ENCODE measurements at regions not wholly inside any gene's neighbourhood (a gene's known extent, or its start where the extent isn't known, plus 50 kb on each side); places are given as distances from the start of the nearest gene placed in this dataset.
A peak's percentile ranks its signal among the peaks of the same experiment; 100 is the strongest.

DNA sequence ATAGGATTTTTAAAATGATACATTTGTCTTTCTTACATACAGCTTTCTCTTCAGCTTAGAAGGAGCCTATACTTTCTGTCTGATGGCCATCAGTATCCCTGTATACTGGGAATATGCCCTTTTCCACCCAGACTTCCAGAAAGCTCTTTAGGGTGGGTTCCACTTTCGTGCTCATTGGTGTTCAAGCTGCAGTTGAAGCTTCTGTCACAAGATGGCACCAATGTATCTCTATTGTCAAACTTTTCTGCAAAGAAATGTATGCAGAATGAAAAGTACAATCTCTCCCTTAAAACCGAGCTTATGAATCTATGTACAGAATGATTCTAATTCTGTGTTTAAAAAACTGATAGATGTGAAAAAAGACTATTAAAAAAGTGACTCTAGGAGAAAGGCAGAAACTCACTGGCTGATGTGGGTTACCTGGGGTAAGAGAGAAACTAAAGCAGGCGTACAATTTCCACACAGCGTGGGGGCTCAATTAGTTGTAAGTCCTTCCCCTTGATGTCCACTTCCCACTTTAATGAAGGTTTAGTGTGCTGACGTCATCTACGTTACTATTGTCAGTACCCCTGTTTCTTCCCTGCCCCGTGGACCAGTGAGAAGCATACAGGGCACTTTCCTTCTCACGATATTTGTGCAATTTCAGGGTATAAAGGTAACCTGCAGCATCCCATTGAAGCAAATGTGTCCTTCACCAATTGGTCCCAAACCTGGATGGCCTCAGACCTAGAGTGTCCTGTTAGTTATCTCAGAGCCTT lies 57.3 kb upstream of the TCEAL2 start:
- no peaks in the 10 kb centered on the region for H3K27me3 ChIP-seq
- H3K4me3 ChIP-seq: no peak overlapping the region
- DNase-seq: no peak
- no peaks in the 10 kb centered on the region for H3K36me3 ChIP-seq
- no peaks in the 10 kb centered on the region for H3K9me3 ChIP-seq

DNA sequence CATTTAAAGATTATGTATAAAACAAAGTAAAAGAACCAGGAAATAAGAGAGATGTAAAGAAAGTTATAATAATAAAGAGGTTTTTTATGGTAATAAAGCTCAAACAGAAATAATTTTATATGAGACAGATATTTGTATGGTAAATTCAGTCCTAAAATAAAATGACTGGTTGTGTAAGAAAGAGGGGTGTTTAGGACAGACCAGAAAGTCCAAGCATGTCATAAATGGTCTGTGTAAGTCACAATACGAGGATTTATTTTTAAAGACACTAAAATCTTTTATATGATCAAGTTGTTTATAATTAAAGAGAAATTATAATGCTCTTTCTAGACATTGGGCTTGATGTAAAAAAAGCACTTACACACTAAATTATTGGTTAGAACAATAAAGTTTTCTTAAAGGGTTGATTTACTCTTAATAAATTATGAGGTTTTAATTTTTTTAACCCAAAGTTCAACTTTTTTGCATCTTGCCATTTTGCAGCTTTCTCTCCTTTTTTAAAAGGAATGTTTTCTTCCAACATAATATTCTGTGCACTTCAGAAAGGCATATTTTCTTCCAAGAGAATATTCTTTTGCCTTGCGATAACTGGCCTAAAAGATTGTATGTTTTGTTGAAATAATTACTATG lies 61.9 kb upstream of the TCEAL2 start:
- H3K36me3 ChIP-seq: no peaks in the 10 kb centered on the region
- DNase-seq: no peak
- H3K4me3 ChIP-seq: no peak overlapping the region
- no peaks in the 10 kb centered on the region for H3K9me3 ChIP-seq
- H3K27me3 ChIP-seq: no peaks in the 10 kb centered on the region

DNA sequence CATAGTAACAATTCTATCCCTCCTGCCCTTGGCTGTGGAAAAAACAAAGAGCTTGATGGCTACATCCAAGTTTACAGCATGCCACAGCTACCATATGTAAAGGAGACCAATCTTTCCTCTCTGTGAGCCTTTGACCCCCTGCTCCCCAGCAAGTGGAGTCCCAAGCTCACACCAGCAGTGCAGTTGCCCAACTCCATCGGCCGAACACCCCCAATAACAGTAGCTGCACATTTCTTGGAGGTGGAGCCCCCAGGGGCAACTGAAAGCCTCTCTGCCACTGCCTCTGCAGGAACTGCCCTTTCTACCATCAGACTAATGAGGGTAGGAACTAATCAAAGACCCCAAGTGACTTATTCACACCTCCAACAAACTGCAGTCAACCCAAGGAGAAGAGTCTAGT lies 81.0 kb upstream of the TCEAL2 start:
- Histone ChIP-seq H3K4me3 (no peak overlapping the region), H3K27me3 (no peaks in the 10 kb centered on the region), H3K36me3 (no peaks in the 10 kb centered on the region), H3K9me3 (no peaks in the 10 kb centered on the region)
- DNase-seq: no peak

DNA sequence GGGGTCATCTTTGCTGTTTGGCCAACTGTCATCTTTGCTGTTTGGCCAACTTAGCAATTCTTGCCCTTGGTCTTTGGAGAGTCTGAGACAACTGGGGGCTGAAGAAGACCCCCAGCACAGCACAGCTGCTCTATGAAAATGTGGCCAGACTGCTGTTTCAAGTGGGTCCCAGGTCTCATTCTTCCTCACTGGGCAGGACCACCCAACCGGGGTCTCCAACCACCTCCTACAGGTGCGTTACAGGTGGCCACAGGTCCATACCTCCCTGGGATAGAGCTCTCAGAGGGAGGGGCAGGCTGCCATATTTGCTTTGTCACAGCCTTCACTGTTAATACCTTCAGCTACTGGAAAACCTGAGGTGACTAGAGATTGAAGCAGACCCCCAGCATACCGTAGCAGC lies 82.1 kb upstream of the TCEAL2 start:
- no peak for DNase-seq
- Histone ChIP-seq H3K4me3 (no peak overlapping the region), H3K36me3 (no peaks in the 10 kb centered on the region), H3K27me3 (no peaks in the 10 kb centered on the region), H3K9me3 (no peaks in the 10 kb centered on the region)

DNA sequence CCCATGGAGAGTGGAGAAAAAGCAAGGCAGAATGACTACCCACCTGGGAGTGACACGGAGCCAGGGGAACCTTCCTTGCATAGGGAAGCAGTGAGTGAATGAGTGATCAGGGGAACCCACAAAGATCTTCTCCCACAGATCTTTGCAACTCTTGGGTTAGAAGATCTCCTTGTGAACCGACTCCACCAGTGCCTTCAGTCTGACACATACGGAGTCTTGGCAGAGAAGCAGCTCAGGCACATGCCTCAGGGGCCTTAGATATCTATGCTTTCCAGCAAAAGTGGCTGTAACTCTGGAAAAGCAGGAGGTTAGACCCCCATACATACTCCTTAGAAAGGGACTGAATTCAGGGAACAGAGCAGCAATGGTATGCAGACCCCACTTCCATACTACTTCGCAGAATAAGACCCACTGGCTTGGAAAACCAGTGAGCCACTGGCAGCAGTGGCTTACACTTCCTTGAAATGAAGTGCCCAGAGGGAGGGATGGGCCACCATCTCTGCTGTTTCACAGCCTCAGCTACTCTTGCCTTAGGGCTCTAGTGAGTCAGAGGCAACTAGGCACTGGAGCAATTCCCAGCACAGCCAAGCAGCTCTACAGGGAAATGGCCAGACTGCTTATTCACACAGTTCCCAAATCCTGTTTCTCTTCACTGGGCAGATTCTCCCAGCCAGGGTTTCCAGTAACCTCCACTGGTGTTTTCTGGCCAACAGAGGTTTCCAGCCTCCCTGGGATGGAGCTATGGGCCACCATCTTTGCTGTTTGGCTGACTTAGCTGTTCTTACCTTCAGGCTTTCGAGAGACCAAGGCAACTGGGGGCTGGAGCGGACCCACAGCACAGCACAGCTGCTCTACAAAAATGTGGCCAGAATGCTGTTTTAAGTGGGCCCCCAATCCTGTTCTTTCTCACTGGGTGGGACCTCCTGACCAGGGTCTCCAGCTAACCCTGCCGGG lies 82.8 kb upstream of the TCEAL2 start:
- Histone ChIP-seq H3K27me3 (no peaks in the 10 kb centered on the region), H3K9me3 (no peaks in the 10 kb centered on the region), H3K36me3 (no peaks in the 10 kb centered on the region), H3K4me3 (no peak overlapping the region)
- DNase-seq: peak; percentile 1

DNA sequence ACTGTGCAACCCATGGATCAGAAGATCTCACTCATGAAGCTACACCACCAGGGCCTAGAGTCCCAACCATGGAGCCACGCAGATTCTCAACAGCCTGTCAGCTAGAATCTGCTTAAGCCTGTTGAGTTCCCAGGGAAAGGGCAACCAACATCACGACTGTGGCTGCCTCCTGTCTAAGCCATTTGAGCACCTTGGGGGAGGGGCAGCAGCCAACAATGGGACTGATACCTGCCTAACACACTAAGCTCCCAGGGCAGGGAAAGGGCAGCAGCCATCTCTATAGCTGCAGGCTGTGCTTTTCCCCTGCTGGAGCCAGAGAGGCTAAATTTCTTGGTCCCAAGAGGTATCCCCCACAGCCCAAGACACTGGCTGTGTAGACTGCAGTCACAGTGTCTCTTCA lies 96.5 kb upstream of the TCEAL2 start:
- no peaks in the 10 kb centered on the region for H3K36me3 ChIP-seq
- DNase-seq: no peak
- no peaks in the 10 kb centered on the region for H3K27me3 ChIP-seq
- no peak overlapping the region for H3K4me3 ChIP-seq
- no peaks in the 10 kb centered on the region for H3K9me3 ChIP-seq

DNA sequence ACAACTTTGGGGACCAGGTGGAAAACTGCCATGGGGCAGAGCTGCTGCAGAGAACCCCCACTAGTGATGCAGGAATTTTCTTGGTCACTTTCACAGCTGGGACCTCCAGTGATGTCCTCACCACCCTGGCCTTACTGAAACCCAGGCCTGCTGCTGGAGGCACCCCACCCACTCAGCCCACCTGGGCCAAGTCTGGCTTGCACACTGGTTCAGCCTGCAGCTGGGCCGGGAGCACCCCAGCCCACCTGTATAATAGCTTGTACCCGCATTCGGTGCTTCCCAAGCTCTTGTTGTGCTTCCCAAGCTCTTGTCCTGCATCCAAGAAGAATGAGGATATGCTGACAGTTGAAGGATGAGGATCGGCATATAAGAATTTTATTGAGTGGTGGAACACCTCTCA lies 86.4 kb upstream of the ZMAT1 start:
- H3K27me3 ChIP-seq: no peaks in the 10 kb centered on the region
- no peaks in the 10 kb centered on the region for H3K9me3 ChIP-seq
- no peak overlapping the region for H3K4me3 ChIP-seq
- no peaks in the 10 kb centered on the region for H3K36me3 ChIP-seq
- no peak for DNase-seq

DNA sequence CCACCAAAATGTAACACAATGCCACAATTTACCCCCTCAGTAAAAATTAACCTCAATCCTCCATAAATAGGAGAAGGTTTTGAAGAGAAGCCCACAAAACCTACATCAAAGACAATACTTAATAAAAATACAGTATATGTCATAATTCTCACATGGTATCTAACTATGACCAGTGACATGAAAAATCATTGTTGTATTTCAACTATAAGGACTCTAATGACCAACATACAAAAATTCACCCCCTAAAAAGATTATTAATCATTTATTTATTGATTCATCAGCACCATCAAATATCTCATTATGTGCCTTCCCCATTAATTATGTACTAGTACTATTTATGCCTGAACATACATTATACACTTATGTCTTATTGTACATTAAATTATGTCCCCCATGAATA lies 77.1 kb upstream of the ZMAT1 start:
- Histone ChIP-seq H3K36me3 (no peaks in the 10 kb centered on the region), H3K27me3 (no peaks in the 10 kb centered on the region), H3K4me3 (no peak overlapping the region), H3K9me3 (no peaks in the 10 kb centered on the region)
- no peak for DNase-seq

DNA sequence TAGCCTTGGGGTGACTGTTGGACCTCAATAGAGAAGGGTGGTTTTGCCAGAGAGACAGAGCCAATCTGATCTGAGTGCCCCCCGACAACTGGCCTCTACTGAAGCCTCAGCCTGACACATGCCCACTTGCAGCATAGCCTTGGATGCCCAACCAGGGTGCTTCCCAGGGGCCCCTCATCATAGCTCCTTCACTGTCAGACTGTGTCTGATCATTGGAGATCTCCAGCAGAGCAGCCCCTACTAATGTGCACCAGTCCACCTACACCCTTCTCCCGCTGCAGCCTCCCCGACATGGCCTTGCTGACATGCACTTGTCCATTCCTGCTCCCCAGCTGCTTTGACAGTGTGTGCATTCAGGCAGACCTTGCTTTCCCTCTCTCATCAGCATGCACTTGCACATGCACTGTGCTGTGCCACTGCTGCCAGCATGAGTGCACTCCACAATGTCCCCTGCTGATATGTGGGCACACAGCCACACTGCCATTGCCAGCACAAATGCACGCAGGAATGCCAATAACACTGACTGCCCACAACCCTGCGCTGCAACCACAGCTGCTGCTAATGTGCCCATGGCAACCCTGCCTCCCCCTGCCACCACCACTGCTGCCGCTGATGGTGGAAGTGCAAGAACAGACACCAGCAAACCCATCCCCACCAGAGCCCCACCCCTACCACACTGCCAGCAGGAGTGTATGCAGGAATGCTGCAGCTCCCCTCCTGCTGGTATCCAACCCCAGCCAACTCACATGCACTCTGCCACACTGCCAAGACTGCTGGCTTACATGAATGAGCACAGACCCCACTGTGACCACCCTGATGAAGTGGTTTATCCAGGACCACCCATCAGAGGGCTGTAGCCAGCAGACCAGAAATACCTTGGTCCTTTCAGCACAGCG lies 68.1 kb upstream of the ZMAT1 start:
- DNase-seq: peak; percentile 4
- Histone ChIP-seq H3K4me3 (no peak overlapping the region), H3K27me3 (no peaks in the 10 kb centered on the region), H3K36me3 (no peaks in the 10 kb centered on the region), H3K9me3 (no peaks in the 10 kb centered on the region)

DNA sequence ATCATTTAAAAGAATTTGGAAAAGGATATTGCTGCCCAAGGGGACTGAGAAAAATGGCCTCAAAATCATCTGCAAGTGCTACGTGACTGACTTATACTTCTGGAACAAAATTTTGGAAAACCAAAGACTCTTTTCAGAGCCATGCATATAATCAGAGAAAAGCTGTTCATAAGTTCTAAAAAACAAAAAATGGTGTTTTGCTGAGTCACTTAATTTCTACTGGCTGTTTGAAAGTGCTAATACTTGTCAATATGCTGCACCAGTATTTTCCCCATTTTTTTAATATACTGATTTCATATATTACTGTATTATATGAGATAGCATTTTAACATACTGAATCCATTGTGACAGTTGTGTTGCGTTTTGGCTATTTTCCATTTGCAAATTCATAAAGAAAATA lies 61.5 kb upstream of the ZMAT1 start:
- no peak overlapping the region for H3K4me3 ChIP-seq
- H3K27me3 ChIP-seq: no peaks in the 10 kb centered on the region
- H3K9me3 ChIP-seq: no peaks in the 10 kb centered on the region
- no peaks in the 10 kb centered on the region for H3K36me3 ChIP-seq
- DNase-seq: no peak

DNA sequence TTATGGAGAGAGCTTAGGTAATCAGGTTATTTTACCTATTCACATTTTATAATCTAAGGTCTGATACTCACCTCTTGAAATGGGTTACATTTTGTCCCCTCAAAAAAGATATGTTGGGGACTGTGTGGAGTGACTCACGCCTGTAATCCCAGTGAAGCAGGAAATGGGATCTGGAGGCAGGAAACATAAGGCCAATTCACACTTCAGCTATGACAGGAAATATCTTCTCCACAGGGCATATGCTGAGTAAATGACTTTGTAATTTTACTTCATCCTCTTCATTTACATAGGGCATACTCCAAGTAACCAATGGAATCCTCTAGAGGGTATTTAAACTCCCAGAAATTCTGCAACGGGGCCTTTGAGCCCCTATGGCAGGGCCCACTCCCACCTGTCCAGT lies 54.8 kb upstream of the ZMAT1 start:
- DNase-seq: no peak
- Histone ChIP-seq H3K27me3 (no peaks in the 10 kb centered on the region), H3K9me3 (no peaks in the 10 kb centered on the region), H3K4me3 (no peak overlapping the region), H3K36me3 (no peaks in the 10 kb centered on the region)
